ENCODE measurements at regions not wholly inside any gene's neighbourhood (a gene's known extent, or its start where the extent isn't known, plus 50 kb on each side); places are given as distances from the start of the nearest gene placed in this dataset.

GRCh38 chr4:120314969-120315368 lies 248.3 kb upstream of the MAD2L1 start:
- no peak for DNase-seq (ENCODE audit: low read depth)
- H3K4me3 ChIP-seq (ENCODE audit: low read depth, low read length), result no peak overlapping the region
- no peak for TF ChIP-seq CTCF (IDR thresholded peaks at IDR 0.05; ENCODE audit: control insufficient read depth, extremely low read depth, insufficient read depth)

- no peak for TF ChIP-seq CTCF (IDR thresholded peaks at IDR 0.05; ENCODE audit: control insufficient read depth, extremely low read depth, insufficient read depth)
- no peak overlapping the region for H3K4me3 ChIP-seq (ENCODE audit: low read depth, low read length)
These were observed 238.2 kb upstream of the MAD2L1 start for GRCh38 chr4:120304801-120305200.

GRCh38 chr4:120299631-120300030 lies 233.0 kb upstream of the MAD2L1 start:
- no peak overlapping the region for H3K4me3 ChIP-seq (ENCODE audit: low read depth, low read length)
- DNase-seq (ENCODE audit: low read depth), result no peak
- TF ChIP-seq CTCF (IDR thresholded peaks at IDR 0.05; ENCODE audit: control insufficient read depth, extremely low read depth, insufficient read depth), result no peak

More at GRCh38 chr4:120304801-120305200, 238.2 kb upstream of the MAD2L1 start:
- no peak for DNase-seq (ENCODE audit: low read depth)

- no peak overlapping the region for H3K4me3 ChIP-seq (ENCODE audit: low read depth, low read length)
- DNase-seq (ENCODE audit: low read depth), result no peak
- TF ChIP-seq CTCF (IDR thresholded peaks at IDR 0.05; ENCODE audit: control insufficient read depth, extremely low read depth, insufficient read depth), result no peak
These were observed 226.7 kb upstream of the MAD2L1 start for GRCh38 chr4:120293341-120293740.

GRCh38 chr4:120291541-120291940 lies 224.9 kb upstream of the MAD2L1 start:
- no peak overlapping the region for H3K4me3 ChIP-seq (ENCODE audit: low read depth, low read length)
- no peak for TF ChIP-seq CTCF (IDR thresholded peaks at IDR 0.05; ENCODE audit: control insufficient read depth, extremely low read depth, insufficient read depth)
- no peak for DNase-seq (ENCODE audit: low read depth)

- no peak for TF ChIP-seq CTCF (IDR thresholded peaks at IDR 0.05; ENCODE audit: control insufficient read depth, extremely low read depth, insufficient read depth)
- no peak overlapping the region for H3K4me3 ChIP-seq (ENCODE audit: low read depth, low read length)
- DNase-seq (ENCODE audit: low read depth), result no peak
These were observed 223.9 kb upstream of the MAD2L1 start for GRCh38 chr4:120290553-120290952.

GRCh38 chr4:120286813-120287212 lies 220.2 kb upstream of the MAD2L1 start:
- no peak for DNase-seq (ENCODE audit: low read depth)
- no peak overlapping the region for H3K4me3 ChIP-seq (ENCODE audit: low read depth, low read length)
- TF ChIP-seq CTCF (IDR thresholded peaks at IDR 0.05; ENCODE audit: control insufficient read depth, extremely low read depth, insufficient read depth), result peak; percentile 39

Measured in LNCaP clone FGC (cell line).